Body of pancreas (tissue), 4 donors: ENCODE measurements at regions not wholly inside any gene's neighbourhood (a gene's known extent, or its start where the extent isn't known, plus 50 kb on each side); places are given as distances from the start of the nearest gene placed in this dataset.

ENCODE experiments used
- ATAC-seq: fragments of 150-250 bp; one replicate; pipeline ENCODE4 v1.9.1; 2016
- DNase-seq, 4 donors: peaks; one replicate each; pipeline ENCODE4 v3.0.0-alpha.2; 2019
- H3K27ac ChIP-seq, 4 donors: fragments of 200-600 bp; sonication (generic); 1 replicate in 3 of 4; 2 replicates in 1 of 4; pipeline versions ENCODE4 v1.5.1 to v1.6.1; 2016 to 2019; ENCODE audit warnings: mild to moderate bottlenecking in 1 of 4, mixed read lengths in 1 of 4, moderate library complexity in 1 of 4
- H3K27me3 ChIP-seq, 2 donors: fragments of 200-600 bp; sonication (generic); one replicate each; pipeline ENCODE4 v1.6.0; 2016; ENCODE audit warnings: mild to moderate bottlenecking in 1 of 2
- H3K36me3 ChIP-seq, 2 donors: fragments of 200-600 bp; sonication (generic); replicated peaks in 1 of 2; 2 replicates each; pipeline ENCODE4 v1.5.1; 2016; ENCODE audit warnings: low read depth in 2 of 2; ENCODE audit not compliant: insufficient read depth in 1 of 2
- H3K4me1 ChIP-seq: fragments of 200-600 bp; sonication (generic); one replicate; pipeline ENCODE4 v1.6.0; 2016
- H3K4me3 ChIP-seq, 2 donors: fragments of 200-600 bp; sonication (generic); 1 replicate in 1 of 2; 2 replicates in 1 of 2; pipeline ENCODE4 v1.5.1; 2016 to 2019
- H3K9me3 ChIP-seq, 3 donors: fragments of 200-600 bp; sonication (generic); 1 replicate in 2 of 3; 2 replicates in 1 of 3; pipeline ENCODE4 v1.5.1; 2016
- POLR2A ChIP-seq, 3 donors: fragments of 450-650 bp; IDR thresholded peaks; one replicate each; pipeline ENCODE4 v1.6.1; 2016; ENCODE audit warnings: antibody characterized with exemption in 3 of 3, mild to moderate bottlenecking in 2 of 3
- WGBS, 2 donors: methylation state at CpG; one replicate each; pipeline ENCODE4 v1.1.5; 2017; 5-methylcytosine and 5-hydroxymethylcytosine counted together
- intact Hi-C: fragments of 100-400 bp; cut with DNase I; formaldehyde crosslinking; loops from one replicate; pipeline ENCODE4 v1.15.1; 2023
- TF ChIP-seq, protein P1 (sequence below), 7 experiments: fragments of 450-650 bp in 4 of 7; fragments of 200-600 bp in 3 of 7; sonication (generic) in 3 of 7; IDR thresholded peaks; one replicate each; pipeline ENCODE4 v1.5.1; 2016 to 2019; ENCODE audit warnings: antibody characterized with exemption in 7 of 7

GRCh38 chr7:136150311-136150710, 173.2 kb upstream of the MTPN start:
- intact Hi-C loops = no loop called here

DNA sequence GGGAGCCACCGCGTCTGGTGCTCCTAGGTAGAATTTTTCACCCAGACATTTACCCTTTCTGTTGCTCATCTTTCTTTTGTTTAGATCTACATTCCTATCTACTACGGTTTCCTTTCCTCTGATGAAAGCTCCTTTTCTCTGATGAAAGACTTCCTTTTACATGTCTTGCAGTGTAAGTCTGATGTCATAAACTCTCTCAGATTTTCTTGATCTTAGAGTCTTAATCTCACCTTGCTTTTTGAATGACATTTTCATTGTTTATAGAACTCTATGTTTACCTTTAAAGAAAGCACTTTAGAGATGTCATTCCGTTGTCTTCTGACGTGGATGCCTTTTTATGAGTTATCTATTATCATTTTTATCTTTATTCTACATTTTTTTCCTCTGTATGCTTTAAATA, 171.8 kb upstream of the MTPN start:
- H3K27ac ChIP-seq = no peak overlapping the region
- no peaks in the 10 kb centered on the region for H3K27me3 ChIP-seq
- WGBS, 2 donors = 58 to 65% methylated on average over 5 of the region's 5 CpGs
- intact Hi-C loops = no loop called here
- no peaks in the 10 kb centered on the region for H3K4me1 ChIP-seq
- DNase-seq (no peak), ATAC-seq (no peak)
- H3K36me3 ChIP-seq = no peaks in the 10 kb centered on the region
- H3K9me3 ChIP-seq = no peaks in the 10 kb centered on the region
- H3K4me3 ChIP-seq = no peak overlapping the region
- TF ChIP-seq, protein P1, sequence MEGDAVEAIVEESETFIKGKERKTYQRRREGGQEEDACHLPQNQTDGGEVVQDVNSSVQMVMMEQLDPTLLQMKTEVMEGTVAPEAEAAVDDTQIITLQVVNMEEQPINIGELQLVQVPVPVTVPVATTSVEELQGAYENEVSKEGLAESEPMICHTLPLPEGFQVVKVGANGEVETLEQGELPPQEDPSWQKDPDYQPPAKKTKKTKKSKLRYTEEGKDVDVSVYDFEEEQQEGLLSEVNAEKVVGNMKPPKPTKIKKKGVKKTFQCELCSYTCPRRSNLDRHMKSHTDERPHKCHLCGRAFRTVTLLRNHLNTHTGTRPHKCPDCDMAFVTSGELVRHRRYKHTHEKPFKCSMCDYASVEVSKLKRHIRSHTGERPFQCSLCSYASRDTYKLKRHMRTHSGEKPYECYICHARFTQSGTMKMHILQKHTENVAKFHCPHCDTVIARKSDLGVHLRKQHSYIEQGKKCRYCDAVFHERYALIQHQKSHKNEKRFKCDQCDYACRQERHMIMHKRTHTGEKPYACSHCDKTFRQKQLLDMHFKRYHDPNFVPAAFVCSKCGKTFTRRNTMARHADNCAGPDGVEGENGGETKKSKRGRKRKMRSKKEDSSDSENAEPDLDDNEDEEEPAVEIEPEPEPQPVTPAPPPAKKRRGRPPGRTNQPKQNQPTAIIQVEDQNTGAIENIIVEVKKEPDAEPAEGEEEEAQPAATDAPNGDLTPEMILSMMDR (IDR thresholded peaks at IDR 0.05) = no peak
- TF ChIP-seq POLR2A (IDR thresholded peaks at IDR 0.05) = no peak

More at GRCh38 chr7:136150311-136150710, 173.2 kb upstream of the MTPN start:
- Histone ChIP-seq H3K27ac (no peak overlapping the region), H3K4me1 (no peaks in the 10 kb centered on the region), H3K27me3 (no peaks in the 10 kb centered on the region), H3K36me3 (no peaks in the 10 kb centered on the region), H3K9me3 (no peaks in the 10 kb centered on the region), H3K4me3 (no peak overlapping the region)
- no peak for DNase-seq
- 48 to 60% methylated on average over 1 of the region's 1 CpG for WGBS, 2 donors
- no peak for ATAC-seq
- no peak for TF ChIP-seq POLR2A (IDR thresholded peaks at IDR 0.05)
- TF ChIP-seq, protein P1 (IDR thresholded peaks at IDR 0.05) = no peak

- 71 to 89% methylated on average over 1 of the region's 1 CpG for WGBS, 2 donors
- Histone ChIP-seq H3K4me1 (no peaks in the 10 kb centered on the region), H3K36me3 (no peaks in the 10 kb centered on the region), H3K27ac (no peak overlapping the region), H3K4me3 (no peak overlapping the region), H3K27me3 (no peaks in the 10 kb centered on the region), H3K9me3 (no peaks in the 10 kb centered on the region)
- no peak for ATAC-seq
- TF ChIP-seq, protein P1 (IDR thresholded peaks at IDR 0.05) = no peak
- no peak for TF ChIP-seq POLR2A (IDR thresholded peaks at IDR 0.05)
- intact Hi-C loops = no loop called here
- no peak for DNase-seq
Observed at GRCh38 chr7:136146925-136147324, 169.8 kb upstream of the MTPN start.

GRCh38 chr7:136144182-136144581, 167.0 kb upstream of the MTPN start:
- DNase-seq (no peak), ATAC-seq (no peak)
- Histone ChIP-seq H3K4me1 (no peaks in the 10 kb centered on the region), H3K9me3 (no peaks in the 10 kb centered on the region), H3K36me3 (no peaks in the 10 kb centered on the region), H3K4me3 (no peak overlapping the region), H3K27me3 (no peaks in the 10 kb centered on the region), H3K27ac (no peak overlapping the region)
- 77 to 78% methylated on average over 2 of the region's 2 CpGs for WGBS, 2 donors
- no peak for TF ChIP-seq POLR2A (IDR thresholded peaks at IDR 0.05)
- TF ChIP-seq, protein P1 (IDR thresholded peaks at IDR 0.05) = no peak
- intact Hi-C loops = no loop called here

DNA sequence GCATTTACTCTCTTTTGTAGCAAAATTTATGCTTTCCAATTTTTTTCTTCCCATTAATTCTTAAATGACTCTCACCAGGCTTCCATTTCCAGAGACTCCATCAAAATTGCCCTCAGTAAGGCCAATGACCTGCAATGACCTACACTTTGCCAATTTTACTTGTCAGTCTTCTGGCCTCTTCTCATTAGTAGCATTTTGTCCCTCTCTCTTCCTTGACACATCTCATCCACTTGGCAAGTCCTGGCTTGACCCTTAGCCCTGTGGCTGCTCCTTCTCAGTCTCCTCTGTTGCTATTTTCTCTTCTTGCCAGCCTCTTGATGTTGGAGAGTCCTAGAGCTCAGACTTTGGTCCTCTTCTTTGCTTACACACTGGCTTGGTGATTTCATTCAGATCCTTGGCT, 166.1 kb upstream of the MTPN start:
- intact Hi-C loops = no loop called here
- no peak overlapping the region for H3K27ac ChIP-seq
- ATAC-seq = no peak

More for the DNA sequence above, 166.1 kb upstream of the MTPN start:
- no peak for TF ChIP-seq POLR2A (IDR thresholded peaks at IDR 0.05)
- TF ChIP-seq, protein P1 (IDR thresholded peaks at IDR 0.05) = no peak
- DNase-seq = no peak
- no peaks in the 10 kb centered on the region for H3K36me3 ChIP-seq
- H3K4me1 ChIP-seq = no peaks in the 10 kb centered on the region
- no peaks in the 10 kb centered on the region for H3K9me3 ChIP-seq
- no peaks in the 10 kb centered on the region for H3K27me3 ChIP-seq
- no peak overlapping the region for H3K4me3 ChIP-seq
